ENCODE measurements at regions not wholly inside any gene's neighbourhood (a gene's known extent, or its start where the extent isn't known, plus 50 kb on each side); places are given as distances from the start of the nearest gene placed in this dataset.
"Not testable (repeated sequence)": the region's sequence is repeated elsewhere in the genome, so short reads cannot be mapped to it uniquely, and the experiment has no call there.

- DNase-seq, result no peak
Observed at GRCh38 chr19:37303591-37304171, 67.2 kb upstream of the ZNF527 start.

- peak; percentile 29 for DNase-seq
Observed at GRCh38 chr19:37304190-37304883, 66.6 kb upstream of the ZNF527 start.

DNA sequence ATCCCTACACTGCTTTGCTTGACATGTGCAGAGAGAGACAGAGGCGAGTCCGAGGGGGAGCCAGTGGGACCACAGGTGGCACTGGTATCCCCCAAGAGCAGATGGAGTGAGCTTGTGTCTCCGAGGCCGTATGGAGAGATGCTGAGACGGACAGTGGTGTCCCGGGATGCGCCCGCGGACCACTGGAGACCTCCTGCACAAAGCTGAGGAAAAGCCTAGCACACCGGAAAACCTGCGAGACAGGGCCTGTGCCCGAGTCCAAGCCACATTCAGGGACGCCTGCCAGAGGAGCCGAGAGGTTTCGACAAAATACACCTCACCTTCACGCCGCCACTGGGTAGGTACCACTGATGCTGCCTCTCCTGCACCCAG lies 66.0 kb upstream of the ZNF527 start:
- no peak for DNase-seq

DNA sequence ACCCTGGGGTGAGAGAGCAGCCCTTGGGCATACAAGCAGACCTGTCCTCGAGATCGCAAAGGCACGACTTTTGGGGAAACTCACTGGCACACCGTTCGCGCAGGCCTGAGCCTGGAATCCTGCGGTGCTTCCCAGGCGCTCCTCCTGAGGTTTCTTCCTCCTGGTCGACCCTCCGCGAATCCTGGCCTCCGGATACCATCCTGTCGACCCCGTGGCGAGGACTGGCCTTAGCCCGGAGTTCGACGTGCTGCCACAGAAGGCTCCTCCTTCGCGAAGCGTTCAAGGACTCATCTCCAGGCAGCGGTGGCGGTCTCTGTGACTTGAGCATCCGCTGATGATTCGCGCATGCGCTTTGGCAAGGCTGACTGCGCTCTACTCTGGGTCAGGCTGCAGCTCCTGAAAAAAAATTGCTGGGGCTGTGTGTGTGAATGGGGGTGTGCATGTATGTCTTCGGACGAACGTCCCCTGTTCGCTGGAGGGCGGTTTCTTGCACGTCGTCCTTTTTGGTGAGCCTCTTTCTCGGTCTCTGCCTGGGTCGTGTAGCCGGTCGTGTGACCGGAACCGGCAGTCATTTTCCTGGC lies 64.4 kb upstream of the ZNF527 start:
- no peak for DNase-seq

GRCh38 chr19:37309834-37310575 lies 60.9 kb upstream of the ZNF527 start:
- DNase-seq, result no peak

DNA sequence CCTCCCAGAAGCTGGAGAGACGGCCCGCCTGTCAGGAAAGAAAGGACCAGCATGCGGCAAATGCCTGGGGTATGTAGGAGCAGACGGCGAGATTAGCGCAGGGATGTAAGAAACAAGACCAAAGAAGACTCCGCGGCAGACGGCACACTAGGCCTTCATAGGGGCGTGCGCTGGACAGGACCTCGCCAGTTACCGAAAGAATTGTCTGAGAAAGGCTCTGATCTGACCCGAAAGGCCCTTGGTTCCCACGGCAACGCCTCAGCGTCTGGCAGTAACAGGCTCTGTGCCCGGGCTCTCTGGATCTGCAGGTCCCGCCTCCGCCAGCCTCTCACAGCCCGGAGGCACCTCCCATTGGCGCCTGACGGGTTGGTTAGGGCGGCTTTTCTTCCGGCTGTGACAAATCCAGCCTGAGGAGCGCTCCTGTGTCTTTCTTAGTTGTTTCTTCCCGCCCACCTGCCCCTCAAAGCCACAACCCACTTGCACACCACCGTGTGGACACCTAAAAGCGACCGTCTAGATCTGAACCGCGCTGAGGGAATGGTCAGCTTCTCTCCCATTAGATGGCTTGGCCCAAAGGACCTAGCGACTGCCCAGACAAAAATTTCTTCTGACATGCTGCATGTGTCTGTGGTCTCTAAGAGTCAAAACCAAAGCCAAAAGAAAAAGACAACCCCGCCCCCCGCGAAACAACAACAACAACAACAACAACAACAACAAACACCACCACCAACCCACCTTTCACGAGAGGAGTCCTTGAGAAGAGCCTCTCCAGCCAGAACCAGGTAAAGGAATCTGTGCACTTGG lies 58.2 kb upstream of the ZNF527 start:
- DNase-seq, result peak; percentile 30

DNA sequence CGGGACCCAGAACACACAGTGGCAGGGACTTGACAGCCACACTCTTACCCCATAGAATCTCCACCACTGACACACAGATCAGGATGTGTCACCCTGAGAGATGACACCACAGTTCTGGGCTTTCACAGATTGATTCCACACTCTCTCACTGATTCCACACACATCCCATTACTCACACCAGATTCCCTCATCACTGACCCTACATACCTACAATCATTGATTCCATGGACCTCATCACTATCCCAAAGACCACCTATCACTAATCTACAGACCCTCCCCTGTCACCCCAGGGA lies 57.6 kb upstream of the ZNF527 start:
- DNase-seq, result no peak

DNA sequence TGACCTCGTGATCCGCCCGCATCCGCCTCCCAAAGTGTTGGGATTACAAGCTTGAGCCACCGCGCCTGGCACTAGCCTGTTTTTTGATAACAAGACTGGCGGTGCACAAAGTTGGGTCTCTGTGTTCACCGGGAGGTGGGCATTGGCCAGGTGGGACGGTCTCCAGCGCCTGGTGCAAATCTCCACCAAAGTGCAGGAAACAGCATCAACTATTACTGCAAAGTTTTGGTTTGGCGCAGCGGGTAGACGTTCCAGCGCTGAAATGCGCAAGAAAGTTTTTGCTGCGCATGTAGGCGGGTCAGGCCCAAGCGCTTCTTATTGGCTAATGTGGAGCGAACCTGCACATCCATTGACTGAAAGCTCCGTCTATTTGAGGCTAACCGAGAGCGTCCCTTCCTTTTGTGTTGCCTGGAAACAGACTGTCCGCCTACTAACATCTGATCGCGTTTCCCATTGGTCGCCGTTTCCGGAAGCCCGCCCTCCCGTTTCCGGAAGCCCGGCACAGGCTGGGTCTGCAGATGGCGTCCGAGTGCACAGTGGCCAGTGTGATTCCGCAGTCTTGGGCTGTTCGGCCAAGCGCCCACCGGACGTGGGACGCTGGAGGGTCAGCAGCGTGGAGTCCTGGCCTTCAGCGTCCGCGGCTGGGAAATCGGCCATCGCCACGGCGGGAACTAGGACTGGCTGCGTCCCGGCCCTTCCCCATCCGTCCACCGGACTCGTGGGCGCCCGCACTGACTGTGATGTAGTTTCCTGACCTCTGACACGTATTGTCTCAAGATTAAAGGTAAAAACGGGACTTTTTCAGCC lies 53.3 kb upstream of the ZNF527 start:
- DNase-seq, result peak; percentile 99

DNA sequence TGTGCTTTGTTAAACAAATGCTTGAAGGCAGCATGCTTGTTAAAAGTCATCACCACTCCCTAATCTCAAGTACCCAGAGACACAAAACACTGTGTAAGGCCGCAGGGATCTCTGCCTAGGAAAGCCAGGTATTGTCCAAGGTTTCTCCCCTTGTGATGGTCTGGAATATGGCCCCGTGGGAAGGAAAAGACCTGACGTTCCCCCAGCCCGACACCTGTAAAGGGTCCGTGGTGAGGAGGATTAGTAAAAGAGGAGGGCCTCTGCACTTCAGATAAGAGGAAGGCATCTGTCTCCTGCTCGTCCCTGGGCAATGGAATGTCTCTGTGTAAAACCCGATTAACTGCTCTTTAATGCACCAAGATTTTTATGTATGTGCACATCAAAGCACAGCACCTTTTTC lies 49.9 kb upstream of the ZNF527 start:
- not testable (repeated sequence) for DNase-seq

All from midbrain (tissue), 1 donor.